Stimulated activated naive CD8-positive, alpha-beta T cell treated with anti-CD3 and anti-CD28 coated beads, Interleukin-15, Interleukin-2, amounts not matched to agents 100 U/mL and 50 U/mL, for 24 hours (primary cell): ENCODE measurements at regions not wholly inside any gene's neighbourhood (a gene's known extent, or its start where the extent isn't known, plus 50 kb on each side); places are given as distances from the start of the nearest gene placed in this dataset.

ENCODE experiments used
- ATAC-seq: fragments of 150-1000 bp; cut with Tn5 transposase; one replicate; pipeline ENCODE4 v1.10.0; 2021
- DNase-seq: peaks from one replicate; pipeline ENCODE4 v3.0.0; 2021

- DNase-seq = no peak
- ATAC-seq = no peak
These were observed 158.2 kb downstream of the BARHL2 start for GRCh38 chr1:90558754-90559378.

DNA sequence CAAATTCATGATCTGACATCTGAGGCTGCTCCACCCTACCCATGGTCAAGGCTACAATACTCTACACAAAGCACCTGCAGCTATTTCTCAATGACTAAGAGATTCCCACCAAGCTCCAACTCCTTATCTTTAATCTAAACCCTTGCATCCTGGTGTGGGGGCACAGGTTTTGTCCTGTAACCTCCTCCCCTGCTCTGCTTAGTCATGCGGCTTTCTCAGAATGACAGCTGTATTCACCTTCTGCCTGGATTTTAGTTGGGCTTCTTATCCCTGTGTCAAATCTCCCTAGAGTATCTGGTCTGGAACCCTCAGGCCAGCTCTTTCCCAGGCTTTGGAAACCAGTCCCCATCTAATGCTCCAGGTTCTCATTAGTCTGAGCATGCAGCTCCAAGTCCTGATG, 159.0 kb downstream of the BARHL2 start:
- peak; percentile 43 for ATAC-seq

GRCh38 chr1:90557706-90558105, 159.4 kb downstream of the BARHL2 start:
- ATAC-seq (no peak), DNase-seq (no peak)

More for the DNA sequence above, 159.0 kb downstream of the BARHL2 start:
- no peak for DNase-seq

DNA sequence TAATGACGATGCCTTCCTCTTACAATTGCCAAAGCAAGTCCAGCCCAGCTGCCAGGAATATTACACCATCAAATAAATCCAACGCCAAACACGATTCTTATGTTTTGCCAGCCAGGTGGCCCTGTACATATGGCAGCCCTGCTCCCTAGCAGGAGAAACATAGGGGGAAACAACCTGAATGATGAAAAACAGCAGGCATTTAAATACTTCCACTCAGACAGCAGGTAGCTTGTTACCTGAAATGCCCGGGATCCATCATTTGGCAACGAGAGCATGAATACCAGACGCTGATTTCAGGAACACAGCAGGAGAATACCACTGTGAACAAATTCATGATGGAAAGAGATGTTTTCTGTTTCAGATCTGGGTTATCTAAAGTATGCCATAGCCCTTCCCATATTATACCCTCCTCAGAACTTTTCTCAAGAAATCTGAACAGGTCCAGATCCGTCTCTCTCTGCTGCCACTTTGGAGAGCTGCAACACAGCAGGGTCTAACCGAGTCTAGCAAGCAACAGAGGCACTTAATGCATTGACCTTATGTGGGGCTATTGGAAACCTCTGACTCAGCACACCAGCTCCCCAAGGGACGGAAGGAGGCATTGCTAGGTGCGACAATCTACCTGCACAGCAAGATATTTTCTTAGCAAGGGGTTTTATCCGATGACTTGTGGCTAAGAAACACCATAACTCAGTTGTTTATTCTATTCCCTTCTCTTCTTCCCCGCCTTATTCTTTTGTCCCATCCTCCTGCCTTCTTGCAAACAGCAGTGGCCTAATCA, 166.3 kb downstream of the BARHL2 start:
- DNase-seq (no peak), ATAC-seq (no peak)

- ATAC-seq (no peak), DNase-seq (no peak)
These were observed 172.7 kb downstream of the BARHL2 start for GRCh38 chr1:90544356-90544755.

DNA sequence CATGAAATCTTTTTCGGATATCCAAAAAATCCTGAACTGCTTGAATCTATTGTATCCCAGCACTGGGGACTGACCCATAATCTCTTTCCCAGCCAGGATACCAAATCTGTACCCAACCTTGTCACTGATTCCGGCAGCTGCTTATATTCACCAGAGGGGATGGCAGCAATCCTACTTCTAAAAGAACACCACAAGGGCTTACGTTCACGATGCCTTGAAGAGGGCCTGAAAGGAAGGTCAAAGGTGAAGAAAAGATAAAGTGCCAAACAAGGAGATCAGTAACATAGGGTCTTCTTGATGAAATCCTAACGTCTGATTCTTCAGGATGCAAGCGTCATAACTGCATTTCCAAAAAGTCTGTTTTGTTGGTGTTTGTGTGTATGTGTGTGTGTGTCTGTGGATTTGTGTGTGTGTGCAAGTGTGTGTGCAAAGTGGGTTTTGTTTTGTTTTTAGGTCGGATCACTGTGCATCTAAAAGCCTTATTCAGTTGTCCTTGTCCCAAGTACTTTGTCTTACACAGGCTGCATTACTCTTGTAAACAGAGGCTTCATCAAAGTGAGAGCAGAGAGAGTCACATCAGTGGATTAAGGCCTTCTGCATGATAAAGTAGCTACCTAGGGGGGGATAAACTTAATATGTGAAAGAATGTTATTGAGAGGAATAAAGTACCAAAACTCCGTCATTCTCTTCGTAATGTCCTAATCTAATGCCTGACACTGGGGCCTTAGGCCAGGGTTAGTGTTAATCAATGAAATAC, 179.3 kb downstream of the BARHL2 start:
- ATAC-seq = no peak
- no peak for DNase-seq

DNA sequence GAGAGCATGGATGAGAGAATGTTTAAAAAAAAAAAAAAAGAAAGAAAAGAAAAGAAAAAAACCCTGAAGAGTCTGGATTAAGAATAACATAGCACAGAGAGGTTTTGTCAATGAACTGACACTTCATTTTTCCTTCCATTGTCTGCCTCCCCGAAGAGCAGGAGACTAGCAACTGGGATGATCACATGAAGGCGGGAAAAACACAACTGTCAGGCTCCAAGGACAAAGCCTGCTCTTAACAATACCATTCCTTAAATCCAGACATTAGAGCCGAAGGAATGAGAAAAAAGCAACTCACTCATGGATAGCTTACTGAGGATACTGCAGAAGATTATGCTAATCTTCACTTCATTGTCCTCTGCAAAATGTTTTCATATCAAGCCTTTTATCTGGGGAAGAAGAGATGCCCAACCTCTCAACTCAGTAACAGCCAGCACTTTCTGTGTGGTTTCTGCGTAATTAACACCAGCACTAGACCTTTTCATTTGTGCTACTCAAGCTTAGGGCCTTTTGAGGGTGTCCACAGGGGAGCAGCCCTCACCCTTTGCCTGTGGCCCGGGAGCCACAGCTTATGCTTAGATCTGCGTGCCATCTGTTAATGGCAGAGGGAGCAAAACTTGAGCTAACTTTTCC, 182.3 kb downstream of the BARHL2 start:
- no peak for DNase-seq
- no peak for ATAC-seq

DNA sequence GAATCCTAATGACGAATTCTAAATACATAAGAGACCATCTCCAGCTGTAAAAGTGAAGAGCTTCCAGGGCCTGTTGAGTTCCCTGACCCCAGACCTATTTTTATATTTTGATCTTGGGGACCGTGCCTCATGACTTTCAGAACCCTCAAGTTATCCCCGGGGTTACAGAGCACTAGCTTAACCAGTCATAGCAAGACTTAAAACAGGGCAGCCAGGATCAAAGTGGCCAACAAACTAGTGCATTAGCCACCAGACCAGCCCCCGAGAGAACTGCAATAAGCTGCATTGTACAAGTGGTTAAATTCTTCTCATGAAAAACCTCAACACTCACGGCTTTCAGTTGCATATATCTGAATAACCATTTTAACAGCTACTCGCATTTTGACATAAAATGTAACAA, 183.0 kb downstream of the BARHL2 start:
- no peak for ATAC-seq
- no peak for DNase-seq

DNA sequence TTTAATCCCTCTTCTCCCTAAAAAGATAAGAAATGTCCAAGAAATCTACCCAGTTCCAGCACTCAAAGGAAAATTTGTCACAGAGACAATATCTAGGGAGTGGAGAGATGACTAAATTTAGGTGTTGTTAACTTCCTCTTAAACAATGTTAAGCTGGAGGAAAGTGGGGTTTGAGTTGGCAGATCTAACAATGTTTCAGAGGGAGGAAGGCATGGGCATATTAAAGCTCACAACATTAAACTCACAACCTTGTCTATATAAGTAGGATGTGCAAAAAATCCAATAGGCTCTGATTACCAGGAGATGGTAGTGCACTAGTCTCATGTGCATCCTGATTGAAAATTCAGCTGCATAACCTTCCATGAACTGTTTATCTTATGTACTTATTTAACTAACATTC, 190.1 kb downstream of the BARHL2 start:
- DNase-seq (no peak), ATAC-seq (no peak)

GRCh38 chr1:90522432-90522831, 194.7 kb downstream of the BARHL2 start:
- no peak for ATAC-seq
- DNase-seq = no peak

GRCh38 chr1:90513956-90514355, 203.1 kb downstream of the BARHL2 start:
- DNase-seq = no peak
- ATAC-seq = no peak

GRCh38 chr1:90512441-90512840, 204.7 kb downstream of the BARHL2 start:
- DNase-seq = no peak

GRCh38 chr1:90510143-90510542, 207.0 kb downstream of the BARHL2 start:
- ATAC-seq = no peak

More at GRCh38 chr1:90512441-90512840, 204.7 kb downstream of the BARHL2 start:
- no peak for ATAC-seq

GRCh38 chr1:90509225-90510048, 207.7 kb downstream of the BARHL2 start:
- DNase-seq (no peak), ATAC-seq (no peak)

More at GRCh38 chr1:90510143-90510542, 207.0 kb downstream of the BARHL2 start:
- no peak for DNase-seq

- DNase-seq (no peak), ATAC-seq (no peak)
These were observed 208.5 kb downstream of the BARHL2 start for GRCh38 chr1:90508376-90509167.

- DNase-seq (no peak), ATAC-seq (no peak)
These were observed 209.9 kb downstream of the BARHL2 start for GRCh38 chr1:90507173-90507572.

DNA sequence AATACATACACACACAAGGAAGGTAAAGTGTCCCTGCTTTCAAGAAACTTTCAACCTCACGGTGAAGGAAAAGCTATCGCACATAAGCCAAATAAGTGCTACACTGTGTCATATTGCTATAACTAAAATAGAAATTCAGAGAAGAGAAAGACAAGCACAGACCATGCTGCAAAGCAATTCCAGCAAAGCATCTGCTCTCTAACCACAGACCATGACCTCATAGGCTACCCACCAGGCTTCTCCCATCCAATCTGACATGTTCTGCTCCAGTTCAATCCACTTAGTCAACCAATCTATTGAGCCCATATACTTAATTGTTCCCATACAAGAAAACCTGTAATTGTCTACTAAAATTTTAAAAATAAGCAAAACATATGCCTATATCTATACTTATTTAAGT, 211.3 kb downstream of the BARHL2 start:
- no peak for ATAC-seq
- DNase-seq = no peak

- no peak for DNase-seq
These were observed 212.6 kb downstream of the BARHL2 start for GRCh38 chr1:90504509-90504908.

GRCh38 chr1:90502696-90503095, 214.4 kb downstream of the BARHL2 start:
- DNase-seq (no peak), ATAC-seq (no peak)

More at GRCh38 chr1:90504509-90504908, 212.6 kb downstream of the BARHL2 start:
- ATAC-seq = no peak

DNA sequence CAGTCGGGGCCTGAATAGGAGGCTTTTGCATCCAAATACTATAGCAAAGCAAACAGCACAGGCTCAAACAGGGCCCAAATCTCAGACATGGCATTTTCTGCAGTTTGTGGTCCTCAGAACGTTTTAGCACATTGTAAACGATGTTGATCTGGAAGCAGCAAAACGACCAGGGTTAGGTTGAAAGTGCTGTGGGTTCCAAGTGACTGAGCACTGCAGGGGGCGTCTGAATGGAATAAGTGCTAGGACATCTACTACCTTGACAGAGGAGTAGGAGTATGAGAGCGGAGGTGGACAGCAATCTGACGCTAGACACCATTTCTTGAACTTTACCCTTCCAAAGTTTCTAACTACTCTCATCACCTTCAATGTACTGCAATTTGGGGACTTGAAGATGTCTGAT, 214.9 kb downstream of the BARHL2 start:
- ATAC-seq = no peak

GRCh38 chr1:90501281-90501680, 215.8 kb downstream of the BARHL2 start:
- ATAC-seq (no peak), DNase-seq (no peak)

More for the DNA sequence above, 214.9 kb downstream of the BARHL2 start:
- DNase-seq = no peak
